ENCODE measurements at regions not wholly inside any gene's neighbourhood (a gene's known extent, or its start where the extent isn't known, plus 50 kb on each side); places are given as distances from the start of the nearest gene placed in this dataset.

DNA sequence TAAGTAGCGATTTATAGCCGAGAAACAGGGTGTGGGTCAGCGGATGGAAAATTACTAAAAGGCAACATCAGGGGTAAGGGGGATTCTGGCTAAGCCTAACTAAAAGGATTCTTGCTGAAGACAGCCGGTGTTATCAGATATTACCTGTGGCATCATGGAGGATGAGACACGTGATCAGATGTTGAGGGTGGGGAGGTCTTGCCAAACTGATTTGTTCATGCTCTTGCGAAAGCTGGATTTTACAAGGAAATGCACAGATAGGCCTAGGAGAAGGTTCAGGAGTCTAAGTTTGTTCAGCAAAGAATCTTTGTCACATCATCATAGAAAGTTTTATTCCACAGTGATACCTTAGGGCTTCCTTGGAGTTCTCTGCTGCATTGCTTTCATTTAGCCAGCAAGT, 396.8 kb upstream of the TBL1XR1 start:
- peak overlapping the region; percentile 13 to 55 (median 30) for H3K27ac ChIP-seq (replicated peaks in 1 of 4)
- H3K4me1 ChIP-seq = peaks cover 30 to 75% (median 69%) of the 10 kb centered on the region in 4 donors
- no peak for TF ChIP-seq POLR2AphosphoS5 (IDR thresholded peaks at IDR 0.05)
- TF ChIP-seq, protein P1, sequence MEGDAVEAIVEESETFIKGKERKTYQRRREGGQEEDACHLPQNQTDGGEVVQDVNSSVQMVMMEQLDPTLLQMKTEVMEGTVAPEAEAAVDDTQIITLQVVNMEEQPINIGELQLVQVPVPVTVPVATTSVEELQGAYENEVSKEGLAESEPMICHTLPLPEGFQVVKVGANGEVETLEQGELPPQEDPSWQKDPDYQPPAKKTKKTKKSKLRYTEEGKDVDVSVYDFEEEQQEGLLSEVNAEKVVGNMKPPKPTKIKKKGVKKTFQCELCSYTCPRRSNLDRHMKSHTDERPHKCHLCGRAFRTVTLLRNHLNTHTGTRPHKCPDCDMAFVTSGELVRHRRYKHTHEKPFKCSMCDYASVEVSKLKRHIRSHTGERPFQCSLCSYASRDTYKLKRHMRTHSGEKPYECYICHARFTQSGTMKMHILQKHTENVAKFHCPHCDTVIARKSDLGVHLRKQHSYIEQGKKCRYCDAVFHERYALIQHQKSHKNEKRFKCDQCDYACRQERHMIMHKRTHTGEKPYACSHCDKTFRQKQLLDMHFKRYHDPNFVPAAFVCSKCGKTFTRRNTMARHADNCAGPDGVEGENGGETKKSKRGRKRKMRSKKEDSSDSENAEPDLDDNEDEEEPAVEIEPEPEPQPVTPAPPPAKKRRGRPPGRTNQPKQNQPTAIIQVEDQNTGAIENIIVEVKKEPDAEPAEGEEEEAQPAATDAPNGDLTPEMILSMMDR (IDR thresholded peaks at IDR 0.05) = no peak
- no peak for TF ChIP-seq EP300 (IDR thresholded peaks at IDR 0.05)
- no peak for TF ChIP-seq POLR2A (IDR thresholded peaks at IDR 0.05; ENCODE audit: low read depth)
- no peak for DNase-seq (ENCODE audit: extremely low spot score)
- intact Hi-C loops (cut with DNase I) = no loop called here
- H3K36me3 ChIP-seq = no peaks in the 10 kb centered on the region
- WGBS = 95% methylated on average over 6 of the region's 6 CpGs
- no peak overlapping the region for H3K4me3 ChIP-seq
- no peaks in the 10 kb centered on the region for H3K27me3 ChIP-seq
- no peaks in the 10 kb centered on the region for H3K9me3 ChIP-seq

DNA sequence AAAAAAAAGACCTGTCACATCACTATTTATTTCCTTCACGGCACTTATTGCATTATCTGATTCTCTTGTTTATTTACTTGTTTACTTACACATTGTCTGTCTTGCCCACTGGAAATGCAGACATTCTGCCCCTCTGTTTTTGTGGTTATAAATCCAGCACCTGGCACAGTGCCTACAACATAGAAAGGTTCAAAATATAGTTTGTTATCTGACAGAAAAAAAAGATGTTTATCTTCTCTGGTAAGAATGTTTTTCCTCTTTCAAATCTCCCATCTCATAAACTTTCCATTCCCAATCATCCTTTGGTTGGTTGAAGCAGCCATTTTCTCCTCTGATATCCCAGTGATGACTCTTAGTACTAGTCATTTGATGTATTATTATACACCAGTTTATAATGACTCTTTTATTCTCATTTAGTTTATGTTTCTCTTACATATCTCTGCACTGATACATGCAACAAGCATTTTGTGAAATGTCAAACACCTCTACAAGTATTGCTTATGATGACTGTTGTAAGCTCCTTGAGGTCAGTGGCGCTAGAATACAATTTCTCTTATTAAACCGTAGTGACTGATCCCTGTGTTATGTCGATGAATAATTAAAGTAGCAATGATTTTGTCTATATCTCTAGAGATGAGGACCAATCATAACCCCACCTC, 398.4 kb upstream of the TBL1XR1 start:
- intact Hi-C loops (cut with DNase I) = loop anchor here (5.0 kb wide), 1 partner anchor 172 kb away; no protein-coding TSS in a partner anchor
- no peak for DNase-seq (ENCODE audit: extremely low spot score)
- TF ChIP-seq POLR2AphosphoS5 (IDR thresholded peaks at IDR 0.05) (no peak), EP300 (IDR thresholded peaks at IDR 0.05) (no peak), POLR2A (IDR thresholded peaks at IDR 0.05; ENCODE audit: low read depth) (no peak)
- TF ChIP-seq, protein P1 (IDR thresholded peaks at IDR 0.05) = no peak
- Histone ChIP-seq H3K27ac (replicated peaks in 1 of 4) (peak overlapping the region; percentile 53 to 83 (median 71)), H3K9me3 (no peaks in the 10 kb centered on the region), H3K4me3 (no peak overlapping the region), H3K4me1 (peaks cover 30 to 74% (median 69%) of the 10 kb centered on the region in 4 donors), H3K36me3 (no peaks in the 10 kb centered on the region), H3K27me3 (no peaks in the 10 kb centered on the region)
- WGBS = 62% methylated on average over 4 of the region's 4 CpGs

DNA sequence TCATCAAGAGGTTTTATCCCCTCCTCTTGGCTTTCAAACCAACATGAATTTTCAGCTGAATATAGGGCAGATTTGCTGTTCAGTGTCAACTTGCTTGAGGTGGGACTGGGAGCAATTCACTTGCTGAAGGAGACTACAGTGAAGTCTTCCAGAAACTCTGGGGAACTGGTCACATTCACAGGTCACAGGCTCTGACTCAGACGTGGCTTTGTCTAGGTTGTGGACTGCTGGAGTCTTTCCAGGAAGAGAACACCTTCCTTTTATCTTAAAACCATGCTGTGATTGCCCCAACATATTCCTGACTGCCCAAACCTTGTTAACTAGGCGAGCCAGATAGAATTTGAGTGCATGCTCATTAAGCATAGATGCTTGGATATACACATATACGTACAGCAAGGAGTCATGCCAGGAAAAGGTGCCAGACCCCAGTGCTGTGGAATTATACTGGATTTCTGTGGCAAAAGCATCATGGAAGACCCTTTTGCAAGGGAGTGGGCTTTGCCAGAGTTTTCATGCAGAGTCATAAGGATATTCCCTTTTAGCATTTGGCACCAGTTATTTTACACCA, 399.1 kb upstream of the TBL1XR1 start:
- TF ChIP-seq POLR2A (IDR thresholded peaks at IDR 0.05; ENCODE audit: low read depth) (no peak), POLR2AphosphoS5 (IDR thresholded peaks at IDR 0.05) (no peak), EP300 (IDR thresholded peaks at IDR 0.05) (no peak)
- TF ChIP-seq, protein P1 (IDR thresholded peaks at IDR 0.05) = no peak
- H3K4me1 ChIP-seq = peaks cover 30 to 75% (median 68%) of the 10 kb centered on the region in 4 donors

DNA sequence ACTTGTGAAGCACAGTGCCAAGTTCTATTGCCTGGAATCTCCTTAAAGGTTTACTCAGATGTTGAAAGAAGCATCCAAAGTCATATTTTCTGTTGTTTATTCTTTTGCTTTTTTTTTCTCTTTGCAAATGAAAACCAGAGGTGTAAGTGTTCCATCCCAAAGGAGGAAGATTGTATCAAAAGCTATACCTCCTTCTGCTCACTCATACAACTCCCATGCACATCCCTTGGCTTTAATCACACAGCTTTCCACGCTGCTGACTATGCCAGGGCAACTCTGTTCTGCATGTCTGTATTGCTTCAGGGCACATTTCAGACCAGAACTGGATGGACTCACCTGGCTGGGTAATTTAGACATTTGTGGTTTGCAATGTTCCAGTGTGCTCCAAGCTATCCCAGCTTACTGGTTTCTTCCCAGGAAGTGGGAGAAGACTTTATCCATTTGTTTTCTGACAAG, 399.6 kb upstream of the TBL1XR1 start:
- 56% methylated on average over 1 of the region's 1 CpG for WGBS
- Histone ChIP-seq H3K9me3 (no peaks in the 10 kb centered on the region), H3K27me3 (no peaks in the 10 kb centered on the region), H3K36me3 (no peaks in the 10 kb centered on the region), H3K4me3 (no peak overlapping the region), H3K27ac (replicated peaks in 1 of 4) (peak overlapping the region; percentile 66 to 83 (median 76)), H3K4me1 (peaks cover 30 to 74% (median 66%) of the 10 kb centered on the region in 4 donors)
- intact Hi-C loops (cut with DNase I) = loop anchor here (5.0 kb wide), 1 partner anchor 170 kb away; no protein-coding TSS in a partner anchor
- DNase-seq (ENCODE audit: extremely low spot score) = no peak
- no peak for TF ChIP-seq POLR2AphosphoS5 (IDR thresholded peaks at IDR 0.05)
- TF ChIP-seq POLR2A (IDR thresholded peaks at IDR 0.05; ENCODE audit: low read depth) = no peak
- TF ChIP-seq EP300 (IDR thresholded peaks at IDR 0.05) = no peak
- TF ChIP-seq, protein P1 (IDR thresholded peaks at IDR 0.05) = no peak

More for the DNA sequence above, 399.1 kb upstream of the TBL1XR1 start:
- intact Hi-C loops (cut with DNase I) = loop anchor here (5.0 kb wide), 1 partner anchor 171 kb away; no protein-coding TSS in a partner anchor
- H3K36me3 ChIP-seq = no peaks in the 10 kb centered on the region
- H3K4me3 ChIP-seq = no peak overlapping the region
- 39% methylated on average over 3 of the region's 3 CpGs for WGBS
- H3K27ac ChIP-seq (replicated peaks in 1 of 4) = peak overlapping the region; percentile 53 to 83 (median 71)
- H3K9me3 ChIP-seq = no peaks in the 10 kb centered on the region
- no peak for DNase-seq (ENCODE audit: extremely low spot score)
- H3K27me3 ChIP-seq = no peaks in the 10 kb centered on the region
